GM18519 (cell line): ENCODE measurements at regions not wholly inside any gene's neighbourhood (a gene's known extent, or its start where the extent isn't known, plus 50 kb on each side); places are given as distances from the start of the nearest gene placed in this dataset.

ENCODE experiments used
- ATAC-seq: cut with Tn5 transposase; IDR thresholded peaks from one replicate; pipeline ENCODE4 v1.9.1; 2021; ENCODE audit warnings: mild to moderate bottlenecking, moderate library complexity; ENCODE audit not compliant: unreplicated experiment, low FRiP score

DNA sequence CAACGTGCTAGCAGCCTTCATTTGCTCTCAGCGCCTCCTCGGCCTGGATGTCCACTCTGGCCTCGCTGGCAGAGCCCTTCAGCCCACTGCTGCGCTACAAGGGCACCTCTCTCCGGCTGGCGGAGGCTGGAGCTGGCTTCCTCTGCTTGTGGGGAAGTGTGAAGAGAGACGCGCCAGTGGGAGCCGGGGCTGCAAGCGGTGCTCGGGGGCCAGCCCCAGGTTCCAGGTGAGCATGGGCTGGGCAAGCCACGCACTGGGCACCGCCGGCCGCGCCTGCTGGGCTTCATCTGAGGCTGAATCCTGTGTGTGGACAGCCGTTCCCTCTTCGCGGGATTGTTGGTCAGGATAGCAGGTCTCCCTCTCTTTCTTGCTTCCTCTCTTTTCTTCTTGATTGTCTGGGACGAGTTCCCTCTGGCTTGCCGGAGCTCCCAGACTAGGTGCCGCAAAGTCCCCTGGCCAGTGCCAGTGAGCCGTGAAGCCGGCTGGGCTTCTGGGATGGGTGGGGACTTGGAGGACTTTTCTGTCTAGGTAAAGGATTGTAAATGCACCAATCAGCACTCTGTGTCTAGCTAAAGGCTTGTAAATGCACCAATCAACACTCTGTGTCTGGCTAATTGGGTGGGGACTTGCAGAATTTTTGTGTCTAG lies 165.0 kb downstream of the HEPH start:
- no peak for ATAC-seq

DNA sequence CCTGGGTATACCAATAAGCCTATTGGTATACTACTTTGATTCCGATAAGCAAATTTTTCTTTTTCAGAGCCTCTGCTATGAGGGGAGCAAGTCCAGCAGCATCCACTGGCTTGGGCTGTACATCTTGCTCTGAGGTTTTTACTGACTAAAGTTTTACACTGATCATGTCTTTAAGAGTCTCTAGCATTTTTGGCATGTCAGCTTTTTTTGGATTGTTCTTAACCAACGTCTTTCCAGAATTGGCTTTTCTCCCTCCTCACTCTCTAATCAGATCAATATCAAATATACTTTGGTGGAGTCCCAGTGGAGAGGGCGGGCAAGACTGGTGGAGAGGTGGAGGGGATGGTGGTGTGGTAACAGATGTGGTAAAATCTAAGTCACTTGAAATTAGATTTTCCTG lies 196.8 kb downstream of the HEPH start:
- ATAC-seq, result no peak

DNA sequence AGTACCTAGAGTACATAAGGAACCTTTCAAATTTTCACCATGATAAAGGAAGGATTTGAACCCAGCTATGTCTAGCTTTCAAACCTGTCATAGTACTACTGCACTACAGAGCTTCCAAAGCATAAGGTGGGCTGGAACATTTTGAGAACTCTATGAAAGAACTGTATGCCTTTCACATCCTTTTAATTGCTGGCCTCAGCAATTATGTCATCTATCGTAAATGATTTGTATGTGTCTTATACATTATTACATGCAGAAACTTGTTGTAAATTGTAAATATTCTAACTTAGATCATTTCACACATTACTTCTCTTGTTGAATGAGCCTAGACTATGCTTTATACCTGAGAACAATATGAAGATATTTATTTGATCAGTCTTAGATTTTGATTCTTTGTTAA lies 220.7 kb downstream of the HEPH start:
- no peak for ATAC-seq

DNA sequence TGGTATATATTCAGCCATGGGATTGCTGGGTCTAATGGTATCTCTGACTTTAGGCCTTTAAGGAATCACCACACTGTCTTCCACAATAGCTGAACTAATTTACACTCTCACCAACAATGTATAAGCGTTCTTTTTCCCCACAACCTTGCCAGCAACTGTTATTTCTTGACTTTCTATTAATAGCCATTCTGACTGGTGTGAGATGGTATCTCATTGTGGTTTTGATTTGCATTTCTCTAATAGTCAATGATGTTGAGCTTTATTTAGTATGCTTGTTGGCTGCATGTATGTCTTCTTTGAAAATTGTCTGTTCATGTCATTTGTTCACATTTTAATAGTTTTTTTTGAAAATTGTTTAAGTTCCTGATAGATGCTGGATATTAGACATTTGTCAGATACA lies 235.2 kb downstream of the HEPH start:
- ATAC-seq, result no peak

DNA sequence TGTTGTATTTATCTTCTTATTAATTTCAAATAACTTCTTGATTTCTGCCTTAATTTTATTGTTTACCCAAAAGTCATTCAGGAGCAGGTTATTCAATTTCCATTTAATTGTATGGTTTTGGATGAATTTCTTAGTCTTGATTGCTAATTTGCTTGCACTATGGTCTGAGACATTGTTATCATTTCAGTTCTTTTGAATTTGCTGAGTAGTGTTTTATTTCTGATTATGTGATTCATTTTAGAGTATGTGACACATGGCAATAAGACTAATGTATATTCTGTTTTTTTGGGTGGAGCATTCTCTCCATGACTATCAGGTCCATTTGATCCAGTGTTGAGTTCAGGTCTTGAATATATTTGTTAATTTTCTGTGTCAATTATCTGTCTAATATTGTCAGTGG lies 236.7 kb downstream of the EDA2R start:
- ATAC-seq, result no peak

DNA sequence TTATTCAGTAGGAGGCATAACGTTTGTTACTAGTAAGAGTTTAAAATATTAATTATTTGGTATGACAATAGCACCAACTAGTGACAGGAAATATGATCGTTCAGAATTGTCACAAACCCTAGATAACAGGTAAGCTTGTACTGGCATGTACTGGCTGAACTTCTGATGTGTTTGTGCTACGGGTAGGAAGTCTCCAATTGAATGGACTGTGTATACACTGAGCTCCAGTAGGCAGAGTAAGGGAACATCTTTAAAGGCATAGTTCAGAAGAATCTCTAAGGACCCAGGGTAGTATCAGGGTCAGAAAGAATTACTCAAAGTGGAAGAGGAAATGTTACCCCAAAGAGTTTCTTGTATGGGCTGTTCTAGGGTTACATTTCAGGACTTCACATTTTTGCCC lies 230.4 kb downstream of the EDA2R start:
- ATAC-seq, result peak; percentile 78

DNA sequence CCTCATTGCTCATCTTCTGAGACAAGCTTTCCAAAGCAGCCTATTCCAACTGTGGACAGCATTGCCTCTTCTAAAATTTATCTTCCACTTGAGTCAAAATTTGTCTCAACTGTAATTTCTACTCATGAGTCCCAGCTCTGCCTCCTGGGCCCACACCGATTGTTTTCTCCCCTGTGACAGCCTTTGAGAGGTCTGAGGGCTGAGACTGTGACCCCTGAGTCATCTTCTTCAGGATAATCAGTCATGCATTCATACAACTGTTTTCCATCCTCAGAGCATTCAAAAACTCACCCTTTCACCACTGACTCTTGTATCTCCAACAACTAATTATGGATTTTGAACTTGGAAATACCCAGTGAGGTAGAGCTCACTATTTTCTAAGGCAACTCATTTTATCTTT lies 228.1 kb downstream of the EDA2R start:
- ATAC-seq, result no peak
